GM21367 (cell line): ENCODE measurements at regions not wholly inside any gene's neighbourhood (a gene's known extent, or its start where the extent isn't known, plus 50 kb on each side); places are given as distances from the start of the nearest gene placed in this dataset.
"Not testable (repeated sequence)": the region's sequence is repeated elsewhere in the genome, so short reads cannot be mapped to it uniquely, and the experiment has no call there.

ENCODE experiments used
- ATAC-seq: cut with Tn5 transposase; IDR thresholded peaks from one replicate; pipeline ENCODE4 v1.9.1; 2021; ENCODE audit not compliant: unreplicated experiment

DNA sequence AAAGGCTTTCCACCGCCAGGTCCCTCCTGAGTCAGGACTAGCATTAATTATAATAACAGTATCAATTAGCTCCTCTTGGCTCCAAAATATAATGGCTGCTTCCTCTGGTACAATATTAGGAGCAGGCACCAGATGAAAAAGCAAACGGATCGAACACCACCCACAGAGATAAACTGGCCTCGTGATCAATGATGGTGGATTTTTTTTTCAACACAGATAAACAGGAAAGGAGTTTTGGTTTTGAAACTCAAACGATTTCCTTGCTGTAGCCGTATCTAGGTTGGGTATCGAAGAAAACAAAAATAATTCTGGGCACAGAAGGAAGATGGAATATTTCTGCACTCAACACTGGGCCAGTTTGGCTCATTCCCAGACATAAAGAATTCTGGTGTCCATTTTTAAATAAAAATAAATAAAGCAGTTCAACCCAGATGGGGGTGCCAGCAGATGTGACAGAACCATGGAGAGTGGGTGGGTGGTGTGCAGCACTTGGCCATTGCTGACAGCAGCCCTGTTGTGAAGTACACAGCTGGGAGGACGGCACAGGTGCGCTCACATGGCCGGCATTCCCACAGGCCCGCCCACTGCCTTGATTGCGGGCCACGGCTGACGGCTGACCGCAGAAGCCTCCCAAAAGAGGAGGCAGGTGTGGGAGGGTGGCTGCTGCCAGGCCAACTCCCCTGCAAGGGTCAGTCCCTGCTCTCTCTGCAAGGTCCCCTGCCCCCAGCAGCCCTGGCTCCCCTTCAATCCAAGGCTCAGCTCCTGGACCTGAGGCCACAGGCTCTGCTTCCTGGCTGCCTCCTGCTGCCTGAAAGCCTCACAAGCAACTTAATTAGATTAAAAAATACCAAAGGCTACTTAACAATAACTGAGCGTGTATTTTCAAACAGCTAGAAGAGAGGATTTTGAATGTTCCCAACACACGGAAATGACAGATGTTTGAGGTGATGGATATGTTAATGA, 351.9 kb upstream of the ID2 start:
- no peak for ATAC-seq

DNA sequence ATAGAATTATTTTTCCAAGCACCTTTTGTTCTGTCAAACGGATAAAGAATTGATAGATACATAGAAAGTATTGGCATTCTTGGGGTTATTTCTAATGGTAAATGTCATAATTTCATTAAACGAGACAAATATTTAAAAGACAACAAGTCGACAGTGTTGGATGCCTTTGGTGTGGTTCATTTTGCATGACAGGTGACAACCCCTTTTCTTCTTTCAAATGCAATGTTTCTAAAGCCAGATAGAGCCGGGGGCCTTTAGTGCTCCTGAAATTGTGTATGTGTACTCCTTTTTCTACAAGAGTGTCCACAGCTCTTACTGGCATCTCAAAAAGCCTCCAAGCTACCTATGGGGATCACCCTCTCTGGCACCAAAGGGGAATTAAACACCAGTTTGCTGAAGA, 350.8 kb upstream of the ID2 start:
- ATAC-seq = no peak

DNA sequence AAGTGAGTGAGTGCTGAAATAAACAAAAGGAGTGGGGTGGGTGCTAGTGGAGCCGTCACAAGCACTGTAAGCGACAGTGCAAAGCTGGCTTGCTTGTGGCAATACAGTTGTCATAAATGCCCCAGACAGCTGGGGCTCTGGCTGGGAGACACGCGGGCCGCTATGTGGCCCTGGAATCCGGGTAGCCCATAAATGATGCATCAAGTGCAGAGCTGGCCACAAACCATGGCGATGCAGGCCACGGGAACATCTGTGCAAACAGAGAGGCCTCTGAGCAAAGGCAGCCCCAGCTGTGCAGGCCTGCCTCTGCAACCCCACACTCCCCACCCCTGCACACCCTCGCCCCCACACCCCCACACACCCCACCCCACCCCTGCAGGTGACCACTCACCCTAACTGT, 349.2 kb upstream of the ID2 start:
- no peak for ATAC-seq

DNA sequence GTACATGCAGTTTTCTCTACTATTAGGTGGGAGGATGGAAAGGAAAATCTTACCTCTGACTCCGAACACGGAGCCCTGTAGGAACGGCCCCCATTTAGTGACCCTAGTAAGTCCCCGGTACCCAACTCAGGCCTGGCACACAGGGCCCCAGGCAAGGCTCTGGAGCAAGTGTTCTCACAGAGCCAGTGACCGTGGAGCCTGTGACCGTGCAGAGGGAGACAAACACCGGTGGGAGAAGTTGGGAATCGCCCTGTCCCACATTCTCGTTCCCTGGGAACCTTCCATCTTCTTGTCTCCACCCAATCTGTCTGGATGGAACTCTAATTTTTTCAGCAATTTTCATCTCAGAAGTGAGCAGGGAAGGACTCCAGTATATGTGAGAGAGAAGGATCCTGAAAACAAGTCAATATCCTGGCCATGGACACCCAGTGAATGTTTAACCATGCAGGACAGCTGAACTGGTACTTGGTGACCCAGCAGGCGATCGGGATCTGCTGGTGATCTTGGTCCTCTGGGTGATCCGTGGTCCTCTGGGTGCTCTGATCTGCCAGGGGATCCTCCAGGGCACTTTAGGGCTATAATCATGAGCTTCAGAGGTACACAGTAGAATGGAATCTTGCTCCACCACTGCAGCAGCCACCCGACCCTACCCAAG, 348.6 kb upstream of the ID2 start:
- no peak for ATAC-seq

DNA sequence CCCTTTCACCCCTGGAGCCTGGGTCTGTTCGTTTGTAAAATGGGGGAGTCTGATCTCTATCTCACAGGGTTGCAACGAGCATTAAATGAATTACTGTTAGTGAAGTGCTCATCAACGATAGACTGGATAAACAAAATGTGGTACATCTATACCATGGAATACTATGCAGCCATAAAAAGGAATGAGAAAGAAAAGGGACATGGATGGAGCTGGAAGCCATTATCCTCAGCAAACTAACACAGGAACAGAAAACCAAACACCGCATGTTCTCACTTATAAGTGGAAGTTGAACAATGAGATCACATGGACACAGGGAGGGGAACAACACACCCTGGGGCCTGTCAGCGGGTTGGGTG, 348.0 kb upstream of the ID2 start:
- ATAC-seq = not testable (repeated sequence)

DNA sequence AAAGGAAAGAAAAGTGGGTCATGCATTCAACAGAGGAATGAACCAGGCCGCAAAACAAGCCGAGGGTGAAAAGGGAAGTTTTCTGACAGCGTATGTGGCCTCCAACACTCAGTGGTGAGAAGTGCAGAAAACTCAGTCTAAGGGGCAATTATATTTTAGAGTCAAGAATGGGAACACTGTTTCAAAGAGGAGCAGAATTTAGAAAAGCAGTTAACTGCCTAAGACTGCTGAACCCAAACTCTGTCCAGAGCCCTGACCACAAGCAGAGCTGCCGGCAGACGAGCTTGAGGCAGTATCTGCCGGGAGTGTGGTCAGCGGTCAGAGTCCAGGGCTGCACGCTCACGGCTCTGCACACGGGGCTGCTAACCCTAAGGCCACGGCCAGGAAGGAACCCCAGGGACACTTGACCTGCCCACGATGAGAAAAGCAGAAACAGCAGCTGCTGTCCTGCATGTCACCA, 347.0 kb upstream of the ID2 start:
- ATAC-seq = no peak

DNA sequence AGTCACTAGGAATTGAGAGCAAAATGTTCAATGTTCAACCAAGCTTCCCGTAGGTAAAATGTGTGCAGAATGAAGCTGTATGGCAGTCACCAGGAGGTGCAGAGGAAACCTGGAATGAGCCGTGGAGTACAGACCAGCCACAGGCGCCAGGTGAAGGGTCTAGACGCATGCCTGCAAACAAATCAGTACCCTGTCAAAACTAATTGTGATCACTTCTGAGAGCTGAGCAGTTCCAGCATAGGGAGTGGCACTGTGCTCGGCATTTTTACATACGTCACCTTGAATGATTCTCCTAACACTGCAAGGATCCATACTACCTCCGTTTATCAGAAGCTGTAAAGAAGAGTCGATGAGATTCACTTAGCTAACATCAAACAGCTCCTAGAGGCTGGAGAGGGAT, 346.1 kb upstream of the ID2 start:
- ATAC-seq = no peak

DNA sequence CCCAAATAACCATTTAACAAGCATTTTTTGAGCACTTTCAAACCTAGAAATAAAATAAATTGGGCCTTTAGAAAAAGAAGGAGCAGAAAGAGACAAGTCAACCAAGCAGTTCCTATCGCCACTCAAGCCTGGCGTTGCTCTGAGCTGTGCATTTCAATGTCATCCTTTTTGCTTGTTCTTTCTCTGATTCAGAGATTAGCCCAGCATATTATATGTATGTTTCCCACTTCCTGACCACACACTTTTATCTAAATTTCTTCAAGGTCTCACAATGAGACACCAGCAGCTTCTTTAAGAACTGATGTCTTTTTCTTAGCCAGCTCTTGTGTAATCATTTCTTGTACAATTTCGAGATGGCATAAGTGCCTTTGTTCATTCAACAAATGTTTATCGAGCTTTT, 344.5 kb upstream of the ID2 start:
- no peak for ATAC-seq

DNA sequence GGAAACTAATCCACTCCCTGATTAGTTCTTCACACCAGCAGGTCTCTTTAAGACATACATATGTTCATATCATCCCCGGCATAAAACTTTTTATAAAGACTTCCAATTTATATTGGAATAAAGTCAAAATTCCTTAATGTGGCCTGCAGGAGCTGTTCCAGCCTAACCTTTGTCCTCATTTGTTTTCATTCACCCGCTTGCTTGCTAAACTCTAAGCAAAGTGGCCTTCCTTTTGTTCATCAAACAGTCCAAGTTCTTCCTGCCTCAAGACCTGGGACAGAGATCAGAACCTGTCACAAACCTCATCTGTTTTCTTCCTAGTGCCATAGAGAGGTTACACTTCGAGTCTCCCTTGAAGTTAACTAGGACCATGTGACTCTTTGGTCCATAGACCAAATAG, 339.4 kb upstream of the ID2 start:
- no peak for ATAC-seq

DNA sequence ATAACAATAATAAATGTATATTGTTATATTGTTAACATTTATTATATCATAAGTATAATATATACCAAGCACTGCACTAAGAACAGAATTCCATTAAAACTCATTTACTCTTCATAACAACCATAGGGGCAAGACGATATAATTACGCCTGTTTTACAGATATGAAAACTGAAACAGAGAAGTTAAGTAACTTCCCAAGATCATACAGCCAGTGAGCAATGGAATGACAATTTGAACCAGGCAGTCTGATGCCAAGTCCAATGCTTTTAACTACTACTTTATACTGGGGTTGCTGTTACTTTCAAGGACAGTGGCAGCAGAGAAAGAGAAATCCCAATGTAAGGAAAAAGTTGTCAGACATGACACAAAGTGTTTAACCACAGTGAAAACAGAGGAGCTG, 338.8 kb upstream of the ID2 start:
- no peak for ATAC-seq

DNA sequence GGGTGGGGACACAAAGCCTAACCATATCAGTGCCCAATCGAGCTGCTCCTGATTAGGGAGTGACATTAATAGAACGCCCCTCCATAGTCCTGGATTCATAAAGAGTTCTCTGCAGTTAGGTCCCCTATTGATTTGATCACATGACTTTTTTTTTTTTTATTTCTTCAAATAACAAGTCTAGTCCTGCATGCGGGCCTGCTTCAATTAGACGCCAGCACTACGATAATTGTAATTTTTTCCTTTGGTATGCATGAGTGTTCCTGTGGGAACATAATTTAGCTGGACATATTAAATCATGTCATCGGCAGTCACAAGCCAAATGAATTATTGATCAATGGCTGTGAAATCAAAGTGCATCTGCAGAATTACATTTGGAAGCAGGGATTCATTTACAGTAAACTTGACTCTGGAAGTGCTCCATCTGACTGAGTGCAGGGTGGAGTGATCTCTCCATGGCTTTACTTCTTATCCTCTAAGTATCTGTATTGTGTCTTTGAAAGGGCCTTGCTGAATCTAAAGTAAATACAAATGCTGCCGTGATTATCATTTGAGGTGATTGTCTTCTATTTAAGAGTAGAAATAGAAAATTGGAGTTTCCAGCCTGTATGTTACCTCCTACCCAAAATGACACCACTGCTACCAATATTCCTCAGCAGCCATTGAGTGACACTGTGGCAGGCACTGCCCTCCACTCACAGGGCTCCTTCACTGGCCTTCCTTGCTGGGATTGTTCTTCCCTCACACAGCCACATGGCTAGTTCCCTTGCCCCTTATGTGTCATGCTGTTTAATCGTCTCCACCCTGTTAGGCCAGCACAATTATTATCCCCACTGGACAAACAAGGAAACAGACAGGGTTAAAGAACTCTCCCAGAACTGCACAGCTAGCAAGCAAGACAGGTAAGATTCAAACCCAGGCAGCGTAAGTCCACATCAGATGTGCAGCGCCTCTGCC, 337.4 kb upstream of the ID2 start:
- ATAC-seq = no peak

DNA sequence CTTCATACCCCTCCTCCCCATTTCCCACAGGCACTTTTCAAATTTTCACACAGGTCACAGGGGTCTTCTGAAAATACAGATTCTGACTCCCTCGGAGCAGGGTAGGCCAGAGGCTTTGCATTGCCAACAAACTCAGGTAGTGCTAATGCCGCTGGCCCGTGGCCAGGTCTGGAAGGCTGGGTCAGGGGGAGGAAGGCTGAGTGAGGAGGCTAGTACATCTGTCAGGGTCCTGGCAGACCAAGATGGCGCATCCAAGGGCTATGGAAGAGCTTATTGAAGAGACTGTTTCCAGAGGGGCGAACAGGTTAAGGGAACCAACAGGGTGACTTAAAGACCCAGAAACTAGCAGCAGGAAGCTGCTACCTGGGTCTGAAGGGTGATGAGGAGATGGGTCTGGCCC, 336.7 kb upstream of the ID2 start:
- ATAC-seq = no peak

DNA sequence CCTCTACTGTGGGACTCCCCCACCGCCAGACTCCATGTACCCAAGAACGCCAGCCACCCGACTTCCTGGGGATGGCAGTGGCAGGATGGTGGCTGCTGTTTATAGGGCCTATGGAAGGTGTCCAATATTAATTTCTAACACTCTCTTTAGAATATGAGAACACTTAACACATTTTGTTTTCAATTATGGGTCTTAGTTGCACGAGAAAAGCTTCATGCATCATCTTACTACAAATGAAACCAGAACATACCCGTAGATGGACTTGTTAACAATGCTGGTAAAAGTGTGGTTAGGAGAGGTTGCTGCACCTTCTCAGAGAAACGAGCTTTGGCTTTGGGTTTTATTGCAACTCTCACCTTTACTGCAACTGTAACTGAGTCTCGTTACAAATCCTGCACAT, 335.6 kb upstream of the ID2 start:
- no peak for ATAC-seq

DNA sequence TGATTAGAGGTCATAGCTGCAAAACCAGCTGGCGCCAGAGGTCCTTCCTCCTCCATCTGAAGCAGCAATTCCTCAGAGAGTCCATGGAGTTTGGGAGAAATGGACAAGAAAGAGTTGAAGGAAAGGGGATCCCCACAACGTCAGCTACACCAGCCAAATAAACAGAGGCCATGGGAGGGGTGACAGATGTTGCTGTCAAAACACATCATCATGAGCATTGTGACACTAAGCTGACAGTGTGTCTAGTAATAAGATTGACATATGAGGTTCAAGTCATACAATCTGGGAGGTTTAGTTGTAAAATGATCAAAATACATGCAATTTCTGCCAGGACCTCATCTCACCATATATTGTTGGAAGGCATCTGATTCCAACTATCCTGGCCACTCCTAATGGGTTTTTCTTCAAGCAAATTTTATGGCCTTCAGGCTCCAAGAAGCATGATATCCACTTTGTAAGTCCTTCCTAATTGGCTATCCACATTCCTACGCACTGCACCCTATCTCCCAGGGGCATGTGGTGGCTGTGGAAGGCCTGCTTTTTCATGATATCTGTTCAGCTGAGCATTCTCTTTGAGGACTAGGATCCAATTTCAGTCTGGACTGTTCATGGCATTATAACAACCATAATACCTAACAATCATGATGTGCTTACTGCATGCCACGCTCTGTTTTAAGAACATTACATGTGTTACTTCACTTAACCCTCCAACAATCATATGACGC, 335.0 kb upstream of the ID2 start:
- no peak for ATAC-seq

DNA sequence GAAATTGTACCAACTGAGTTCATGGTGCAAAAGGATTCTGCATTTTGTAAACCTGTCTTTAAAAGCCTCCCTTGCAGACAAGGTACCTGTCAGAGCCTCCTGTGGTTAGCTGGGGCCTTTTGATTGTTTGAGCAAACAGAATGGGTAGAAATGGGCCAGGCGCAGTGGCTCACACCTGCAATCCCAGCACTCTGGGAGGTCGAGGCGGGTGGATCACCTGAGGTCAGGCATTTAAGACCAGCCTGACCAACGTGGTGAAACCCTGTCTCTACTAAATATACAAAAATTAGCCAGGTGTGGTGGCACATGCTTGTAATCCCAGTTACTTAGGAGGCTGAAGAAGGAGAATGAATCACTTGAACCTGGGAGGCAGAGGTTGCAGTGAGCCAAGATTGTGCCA, 332.9 kb upstream of the ID2 start:
- not testable (repeated sequence) for ATAC-seq

DNA sequence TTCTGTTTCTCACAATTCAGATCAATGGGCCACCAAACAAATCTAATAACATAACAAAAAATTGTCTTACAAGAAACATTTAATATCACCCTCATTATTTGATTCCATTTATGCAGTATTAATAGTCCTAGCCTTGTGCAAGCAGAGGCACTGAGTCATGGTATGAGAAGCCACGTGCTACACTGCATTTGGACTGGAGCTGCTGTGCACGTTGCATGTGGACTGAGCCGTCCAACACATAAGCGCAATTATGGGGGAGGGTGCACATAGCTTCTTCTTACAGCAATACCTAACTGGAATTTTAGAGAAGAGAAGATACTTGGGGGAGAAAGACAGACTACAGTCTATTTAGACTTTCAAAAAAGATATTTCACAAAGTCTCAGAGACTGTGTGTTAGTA, 329.6 kb upstream of the ID2 start:
- ATAC-seq = no peak

DNA sequence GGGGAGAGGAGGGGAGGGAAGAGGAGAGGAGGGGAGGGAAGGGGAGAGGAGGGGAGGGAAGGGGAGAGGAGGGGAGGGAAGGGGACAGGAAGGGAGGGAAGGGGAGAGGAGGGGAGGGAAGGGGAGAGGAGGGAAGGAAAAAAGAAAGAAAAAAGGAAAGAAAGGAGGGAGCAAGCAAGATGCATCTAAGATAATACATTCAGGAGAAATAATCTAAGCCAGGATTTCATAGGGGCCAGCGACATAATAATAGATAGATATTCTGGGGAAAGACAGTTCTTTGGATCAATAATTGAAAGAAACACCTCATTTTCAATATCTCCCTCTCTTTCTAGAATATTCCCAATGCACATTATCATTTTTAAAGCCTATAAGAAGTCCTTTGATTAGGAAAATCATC, 328.9 kb upstream of the ID2 start:
- no peak for ATAC-seq

DNA sequence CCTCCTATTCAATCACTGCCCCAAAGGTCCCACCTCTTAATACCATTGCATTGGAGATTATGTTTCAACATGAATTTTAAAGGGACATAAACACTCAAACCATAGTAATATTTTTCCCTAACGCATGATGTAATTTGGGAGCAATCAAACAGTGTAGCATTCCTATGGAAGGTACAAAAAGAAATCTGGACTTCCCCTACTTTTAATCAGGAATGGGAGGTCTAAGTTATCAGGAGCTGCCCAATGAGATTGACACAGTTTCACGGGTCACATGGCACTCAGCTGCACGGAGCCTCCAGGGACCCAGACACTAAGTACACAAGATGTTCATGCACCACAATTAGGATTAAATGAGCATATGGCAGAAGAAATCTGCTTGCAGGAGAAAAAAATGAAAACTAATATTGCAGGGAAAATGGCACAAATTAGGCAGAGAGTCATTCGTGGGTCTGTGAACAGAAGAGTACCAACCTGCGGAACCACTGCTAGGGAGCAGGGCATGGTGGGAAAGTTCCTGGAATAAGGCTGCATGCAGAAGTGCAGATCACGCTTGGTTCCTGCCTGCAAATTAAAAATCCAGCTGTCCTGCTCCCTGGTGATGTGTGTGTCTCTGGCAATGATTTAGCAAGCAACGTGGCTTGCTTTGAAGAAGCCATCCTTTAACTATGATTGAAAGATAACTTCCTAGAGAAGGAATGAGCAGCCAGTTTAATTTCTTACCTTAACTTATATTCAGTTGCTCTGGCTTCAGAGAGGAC, 326.6 kb upstream of the ID2 start:
- ATAC-seq = no peak

DNA sequence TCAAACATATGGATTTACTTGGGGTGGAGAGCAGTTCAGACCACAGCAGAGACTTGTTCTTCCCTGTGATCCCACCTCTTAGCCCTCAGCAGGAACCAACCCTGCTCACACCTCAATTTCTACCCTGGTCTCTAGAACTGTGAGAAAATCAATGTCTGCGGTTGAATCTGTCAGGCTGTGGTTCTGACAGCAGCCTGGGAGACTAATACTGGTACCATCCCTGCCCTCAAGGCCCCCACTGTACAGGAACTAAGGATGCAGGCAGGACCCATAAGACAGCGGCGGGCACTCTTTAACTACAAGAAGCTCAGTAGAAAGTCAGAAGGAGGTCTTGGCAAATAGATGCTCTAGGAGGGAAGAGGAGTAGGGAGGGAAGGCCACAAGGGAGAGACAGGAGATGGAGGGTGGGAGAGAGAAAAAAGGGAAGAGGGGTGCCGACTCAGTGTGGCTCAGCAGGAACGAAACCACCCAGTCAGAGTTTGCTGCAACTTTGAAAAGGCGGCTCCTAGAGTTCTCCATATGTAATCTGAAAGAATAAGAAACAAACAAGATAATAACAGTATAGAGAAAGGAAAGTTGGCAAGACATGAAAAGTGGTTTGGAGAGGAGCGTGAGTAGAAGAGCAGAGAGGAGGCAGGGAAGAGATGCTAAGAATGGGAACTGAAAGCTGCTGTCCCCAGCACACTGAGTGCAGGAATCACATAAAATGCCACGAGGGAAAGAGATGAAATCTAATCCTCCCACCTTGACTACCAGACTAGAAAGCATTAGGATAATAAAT, 323.9 kb upstream of the ID2 start:
- no peak for ATAC-seq
